GM23338 (cell line): ENCODE measurements at regions not wholly inside any gene's neighbourhood (a gene's known extent, or its start where the extent isn't known, plus 50 kb on each side); places are given as distances from the start of the nearest gene placed in this dataset.

Source experiments
- CREB1 ChIP-seq: fragments of 250-450 bp; sonication (Bioruptor Pico); IDR thresholded peaks from 2 replicates; pipeline ENCODE4 v1.5.0; 2020; ENCODE audit warnings: low read depth, mild to moderate bottlenecking, moderate library complexity
- CTCF ChIP-seq, 2 experiments: fragments of 200-600 bp in 1 of 2; sonication (generic) in 1 of 2; conservative IDR thresholded peaks; 2 replicates each; pipeline versions ENCODE4 v1.5.1 to v1.6.1; 2016 to 2017; ENCODE audit warnings: antibody characterized with exemption in 2 of 2, low read depth in 2 of 2, mild to moderate bottlenecking in 2 of 2, moderate library complexity in 1 of 2
- EZH2 ChIP-seq: fragments of 200-600 bp; sonication (generic); IDR thresholded peaks from one replicate; pipeline ENCODE4 v1.8.0; 2017; ENCODE audit warnings: antibody characterized with exemption, mild to moderate bottlenecking, low read depth; ENCODE audit not compliant: unreplicated experiment
- JUNB ChIP-seq: IDR thresholded peaks from one replicate; pipeline ENCODE4 v1.6.1; 2016; ENCODE audit warnings: antibody characterized with exemption; ENCODE audit not compliant: unreplicated experiment
- POLR2AphosphoS5 ChIP-seq: IDR thresholded peaks from 2 replicates; pipeline ENCODE4 v1.6.1; 2016; ENCODE audit warnings: antibody characterized with exemption, low read depth
- ZNF114 ChIP-seq: fragments of 250-450 bp; sonication (Bioruptor Pico); IDR thresholded peaks from 2 replicates; pipeline ENCODE4 v1.5.0; 2020; ENCODE audit warnings: mild to moderate bottlenecking, moderate library complexity

GRCh38 chr11:90705661-90706060 lies 482.8 kb upstream of the CHORDC1 start:
- TF ChIP-seq CTCF (conservative IDR thresholded peaks at IDR 0.05; ENCODE audit: low read depth in 2 of 2) = no peak
- TF ChIP-seq EZH2 = no peak
- TF ChIP-seq POLR2AphosphoS5 = no peak
- TF ChIP-seq CREB1 (CRISPR knock-in tag) = no peak
- no peak for TF ChIP-seq JUNB
- no peak for TF ChIP-seq ZNF114 (CRISPR knock-in tag)
